ENCODE measurements at regions not wholly inside any gene's neighbourhood (a gene's known extent, or its start where the extent isn't known, plus 50 kb on each side); places are given as distances from the start of the nearest gene placed in this dataset.

GRCh38 chr20:20824924-20825584, 112.6 kb upstream of the RALGAPA2 start (continued):
- TF ChIP-seq ZNF329 (CRISPR knock-in tag; IDR thresholded peaks at IDR 0.05; ENCODE audit: low read depth), result no peak
- TF ChIP-seq ATF4 (CRISPR knock-in tag; IDR thresholded peaks at IDR 0.05), result no peak
- 0 out of 2 replicates have a peak, but pooled peaks have one; percentile 36 for TF ChIP-seq ZFP1 (CRISPR knock-in tag; IDR thresholded peaks at IDR 0.05)
- TF ChIP-seq KLF12 (CRISPR knock-in tag; IDR thresholded peaks at IDR 0.05; ENCODE audit: borderline replicate concordance), result no peak
- no peak for TF ChIP-seq TOE1 (CRISPR knock-in tag; IDR thresholded peaks at IDR 0.05)
- TF ChIP-seq DR1 (CRISPR knock-in tag; IDR thresholded peaks at IDR 0.05), result no peak
- no peak for TF ChIP-seq ZNF788 (CRISPR knock-in tag; IDR thresholded peaks at IDR 0.05; ENCODE audit: borderline replicate concordance)
- no peak for TF ChIP-seq NCOA1 (CRISPR knock-in tag; IDR thresholded peaks at IDR 0.05)
- no peak for TF ChIP-seq ZNF780A (CRISPR knock-in tag; IDR thresholded peaks at IDR 0.05)
- TF ChIP-seq AGO2 (optimal IDR thresholded peaks at IDR 0.05; ENCODE audit: low read depth, low read length), result no peak
- no peak for TF ChIP-seq NFYB (CRISPR knock-in tag; IDR thresholded peaks at IDR 0.05)
- no peak for TF ChIP-seq ARNT (IDR thresholded peaks at IDR 0.05)
- no peak for TF ChIP-seq ZFP37 (CRISPR knock-in tag; IDR thresholded peaks at IDR 0.05; ENCODE audit: borderline replicate concordance)
- peak; percentile 37; the same call in 1 of the 3 replicates for TF ChIP-seq MXI1 (IDR thresholded peaks at IDR 0.05; ENCODE audit: borderline replicate concordance, low read depth, low read length)
- TF ChIP-seq ZNF646 (CRISPR knock-in tag; IDR thresholded peaks at IDR 0.05), result no peak
- peak; percentile 75; the same call in 1 of the 2 replicates for TF ChIP-seq ZNF124 (CRISPR knock-in tag; IDR thresholded peaks at IDR 0.05)
- TF ChIP-seq DZIP1 (CRISPR knock-in tag; IDR thresholded peaks at IDR 0.05), result no peak
- TF ChIP-seq HNF1B (CRISPR knock-in tag; IDR thresholded peaks at IDR 0.05), result no peak
- no peak for TF ChIP-seq ZNF652 (CRISPR knock-in tag; IDR thresholded peaks at IDR 0.05; ENCODE audit: borderline replicate concordance, low read depth)
- no peak for TF ChIP-seq IRX3 (CRISPR knock-in tag; IDR thresholded peaks at IDR 0.05; ENCODE audit: borderline replicate concordance, low read depth)
